Lower leg skin (tissue), 3 donors: ENCODE measurements at regions not wholly inside any gene's neighbourhood (a gene's known extent, or its start where the extent isn't known, plus 50 kb on each side); places are given as distances from the start of the nearest gene placed in this dataset.

ENCODE experiments used
- CTCF ChIP-seq, 3 donors: fragments of 450-650 bp; IDR thresholded peaks; one replicate each; pipeline ENCODE4 v1.5.1; 2016; ENCODE audit warnings: antibody characterized with exemption in 3 of 3, mild to moderate bottlenecking in 3 of 3, moderate library complexity in 2 of 3
- POLR2A ChIP-seq, 2 donors: fragments of 450-650 bp; IDR thresholded peaks; one replicate each; pipeline ENCODE4 v1.6.1; 2016 to 2017; ENCODE audit warnings: antibody characterized with exemption in 2 of 2, mild to moderate bottlenecking in 1 of 2, moderate library complexity in 1 of 2

GRCh38 chr12:125643055-125643454, 577.8 kb downstream of the AACS start:
- TF ChIP-seq POLR2A (IDR thresholded peaks at IDR 0.05), result no peak
- TF ChIP-seq CTCF (IDR thresholded peaks at IDR 0.05), result no peak
